HG03060 (cell line): ENCODE measurements at regions not wholly inside any gene's neighbourhood (a gene's known extent, or its start where the extent isn't known, plus 50 kb on each side); places are given as distances from the start of the nearest gene placed in this dataset.
"Not testable (repeated sequence)": the region's sequence is repeated elsewhere in the genome, so short reads cannot be mapped to it uniquely, and the experiment has no call there.

Source experiments
- ATAC-seq: cut with Tn5 transposase; IDR thresholded peaks from one replicate; pipeline ENCODE4 v1.9.1; 2021; ENCODE audit warnings: low read depth, moderate number of reproducible peaks; ENCODE audit not compliant: unreplicated experiment

- no peak for ATAC-seq
Observed at GRCh38 chr9:738209-738915, 103.1 kb upstream of the DMRT1 start.

GRCh38 chr9:739362-739761 lies 102.1 kb upstream of the DMRT1 start:
- no peak for ATAC-seq

GRCh38 chr9:740221-740620 lies 101.3 kb upstream of the DMRT1 start:
- no peak for ATAC-seq

- ATAC-seq, result no peak
Observed at GRCh38 chr9:742104-742503, 99.4 kb upstream of the DMRT1 start.

GRCh38 chr9:742914-743589 lies 98.4 kb upstream of the DMRT1 start:
- ATAC-seq, result no peak

- ATAC-seq, result no peak
Observed at GRCh38 chr9:744046-744712, 97.3 kb upstream of the DMRT1 start.

- ATAC-seq, result no peak
Observed at GRCh38 chr9:744790-745484, 96.6 kb upstream of the DMRT1 start.

- ATAC-seq, result no peak
Observed at GRCh38 chr9:745761-746380, 95.6 kb upstream of the DMRT1 start.

GRCh38 chr9:746661-747434 lies 94.6 kb upstream of the DMRT1 start:
- ATAC-seq, result no peak

- no peak for ATAC-seq
Observed at GRCh38 chr9:747567-747966, 93.9 kb upstream of the DMRT1 start.

- ATAC-seq, result no peak
Observed at GRCh38 chr9:748861-749497, 92.5 kb upstream of the DMRT1 start.

- no peak for ATAC-seq
Observed at GRCh38 chr9:749716-750115, 91.8 kb upstream of the DMRT1 start.

GRCh38 chr9:750249-750967 lies 91.1 kb upstream of the DMRT1 start:
- no peak for ATAC-seq

- ATAC-seq, result no peak
Observed at GRCh38 chr9:751137-752051, 90.1 kb upstream of the DMRT1 start.

GRCh38 chr9:752201-752600 lies 89.3 kb upstream of the DMRT1 start:
- ATAC-seq, result no peak

- ATAC-seq, result no peak
Observed at GRCh38 chr9:752681-753200, 88.8 kb upstream of the DMRT1 start.

- ATAC-seq, result not testable (repeated sequence)
Observed at GRCh38 chr9:753734-754133, 87.8 kb upstream of the DMRT1 start.
